Neutrophil (primary cell): ENCODE measurements at regions not wholly inside any gene's neighbourhood (a gene's known extent, or its start where the extent isn't known, plus 50 kb on each side); places are given as distances from the start of the nearest gene placed in this dataset.
A peak's percentile ranks its signal among the peaks of the same experiment; 100 is the strongest.
"Not testable (repeated sequence)": the region's sequence is repeated elsewhere in the genome, so short reads cannot be mapped to it uniquely, and the experiment has no call there.

Source experiments
- H3K27ac ChIP-seq: fragments of 200-600 bp; sonication (generic); 2 replicates; pipeline ENCODE4 v1.5.1; 2016; ENCODE audit warnings: mild to moderate bottlenecking, moderate library complexity
- H3K27me3 ChIP-seq: fragments of 200-600 bp; sonication (generic); 2 replicates; pipeline ENCODE4 v1.6.0; 2016; ENCODE audit warnings: mild to moderate bottlenecking
- H3K36me3 ChIP-seq: fragments of 200-600 bp; sonication (generic); 2 replicates; pipeline ENCODE4 v1.5.1; 2017
- H3K4me1 ChIP-seq, 2 experiments: fragments of 200-600 bp in 1 of 2; sonication (generic) in 1 of 2; 1 replicate in 1 of 2; 2 replicates in 1 of 2; pipeline versions ENCODE4 v1.5.1 to v1.6.1; 2013 to 2016; ENCODE audit warnings: low read depth in 1 of 2, low read length in 1 of 2, mild to moderate bottlenecking in 1 of 2, moderate library complexity in 1 of 2; ENCODE audit not compliant: control insufficient read depth in 1 of 2, insufficient read depth in 1 of 2
- H3K4me3 ChIP-seq, 2 experiments: fragments of 200-600 bp in 1 of 2; sonication (generic) in 1 of 2; 1 replicate in 1 of 2; 2 replicates in 1 of 2; pipeline ENCODE4 v1.5.1; 2013 to 2016; ENCODE audit warnings: low read depth in 1 of 2, low read length in 1 of 2, mild to moderate bottlenecking in 1 of 2, moderate library complexity in 1 of 2
- H3K9me3 ChIP-seq: fragments of 200-600 bp; sonication (generic); 2 replicates; pipeline ENCODE4 v1.5.1; 2016
- TF ChIP-seq, protein P1 (sequence below): fragments of 200-600 bp; sonication (generic); IDR thresholded peaks from 2 replicates; pipeline ENCODE4 v1.5.1; 2016; ENCODE audit warnings: antibody characterized with exemption

DNA sequence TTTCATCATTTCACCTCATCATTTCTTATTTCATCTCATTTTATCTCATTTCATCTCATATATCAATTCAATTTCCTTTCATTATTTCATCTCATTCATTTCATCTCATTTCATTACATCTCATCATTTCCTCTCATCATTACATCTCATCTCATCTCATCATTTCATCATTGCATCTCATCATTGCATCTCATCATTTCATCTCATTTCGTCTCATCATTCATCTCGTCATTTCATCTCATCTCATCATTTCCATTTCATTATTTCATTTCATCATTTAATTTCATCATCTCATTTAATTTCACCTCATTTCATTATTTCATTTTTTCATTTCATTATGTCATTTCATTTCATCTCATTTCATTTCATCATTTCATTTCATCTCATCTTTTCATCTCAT is 168.5 kb upstream of the FAM72C start:
- H3K27me3 ChIP-seq: not testable (repeated sequence)

DNA sequence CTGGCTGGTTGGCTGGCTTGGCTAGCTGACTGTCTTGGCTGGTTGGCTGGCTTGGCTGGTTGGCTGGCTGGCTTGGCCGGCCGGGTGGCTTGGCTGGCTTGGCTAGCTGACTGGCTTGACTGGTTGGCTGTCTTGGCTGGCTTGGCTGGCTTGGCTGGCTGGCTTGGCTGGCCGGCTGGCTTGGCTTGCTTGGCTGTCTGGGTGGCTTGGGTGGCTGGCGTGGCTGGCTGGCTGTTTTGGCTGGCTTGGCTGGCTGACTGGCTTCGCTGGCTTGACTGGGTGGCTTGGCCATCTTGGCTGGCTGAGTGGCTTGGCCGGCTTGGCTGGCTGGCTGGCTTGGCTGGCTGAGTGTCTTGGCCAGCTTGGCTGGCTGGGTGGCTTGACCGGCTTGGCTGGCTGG is 133.2 kb upstream of the FAM72C start:
- H3K9me3 ChIP-seq: peaks cover 16% of the 10 kb centered on the region
- H3K27ac ChIP-seq, H3K4me3 ChIP-seq, H3K4me1 ChIP-seq, H3K36me3 ChIP-seq, H3K27me3 ChIP-seq: not testable (repeated sequence)

More for the DNA sequence above, 168.5 kb upstream of the FAM72C start:
- H3K9me3 ChIP-seq, H3K36me3 ChIP-seq, H3K27ac ChIP-seq, H3K4me3 ChIP-seq, H3K4me1 ChIP-seq: not testable (repeated sequence)

DNA sequence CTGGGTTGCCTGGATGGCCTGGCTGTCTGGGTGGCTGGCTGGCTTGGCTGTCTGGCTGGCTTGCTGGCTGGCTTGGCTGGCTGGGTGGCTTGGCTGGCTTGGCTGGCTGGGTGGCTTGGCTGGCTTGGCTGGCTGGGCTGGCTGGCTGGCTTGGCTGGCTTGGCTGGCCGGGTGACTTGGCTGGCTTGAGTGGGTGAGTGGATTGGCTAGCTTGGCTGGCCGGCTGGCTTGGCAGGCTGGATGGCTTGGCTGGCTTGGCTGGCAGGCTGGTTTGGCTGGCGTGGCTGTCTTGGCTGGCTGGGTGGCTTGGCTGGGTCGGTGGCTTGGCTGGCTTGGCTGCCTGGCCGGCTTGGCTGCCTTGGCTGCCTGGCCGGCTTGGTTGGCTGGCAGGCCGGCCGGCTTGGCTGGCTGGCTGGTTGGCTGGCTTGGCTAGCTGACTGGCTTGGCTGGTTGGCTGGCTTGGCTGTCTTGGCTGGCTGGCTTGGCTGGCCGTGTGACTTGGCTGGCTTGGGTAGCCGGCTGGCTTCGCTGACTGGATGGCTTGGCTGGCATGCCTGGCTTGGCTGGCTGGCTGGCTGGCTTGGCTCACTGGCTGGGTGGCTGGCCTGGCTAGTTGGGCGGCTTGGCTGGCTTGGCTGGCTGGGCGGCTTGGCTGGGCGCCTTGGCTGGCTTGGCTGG is 132.4 kb upstream of the FAM72C start:
- not testable (repeated sequence) for H3K4me3 ChIP-seq, H3K36me3 ChIP-seq, H3K4me1 ChIP-seq, H3K27ac ChIP-seq, H3K27me3 ChIP-seq
- peaks cover 16% of the 10 kb centered on the region for H3K9me3 ChIP-seq

DNA sequence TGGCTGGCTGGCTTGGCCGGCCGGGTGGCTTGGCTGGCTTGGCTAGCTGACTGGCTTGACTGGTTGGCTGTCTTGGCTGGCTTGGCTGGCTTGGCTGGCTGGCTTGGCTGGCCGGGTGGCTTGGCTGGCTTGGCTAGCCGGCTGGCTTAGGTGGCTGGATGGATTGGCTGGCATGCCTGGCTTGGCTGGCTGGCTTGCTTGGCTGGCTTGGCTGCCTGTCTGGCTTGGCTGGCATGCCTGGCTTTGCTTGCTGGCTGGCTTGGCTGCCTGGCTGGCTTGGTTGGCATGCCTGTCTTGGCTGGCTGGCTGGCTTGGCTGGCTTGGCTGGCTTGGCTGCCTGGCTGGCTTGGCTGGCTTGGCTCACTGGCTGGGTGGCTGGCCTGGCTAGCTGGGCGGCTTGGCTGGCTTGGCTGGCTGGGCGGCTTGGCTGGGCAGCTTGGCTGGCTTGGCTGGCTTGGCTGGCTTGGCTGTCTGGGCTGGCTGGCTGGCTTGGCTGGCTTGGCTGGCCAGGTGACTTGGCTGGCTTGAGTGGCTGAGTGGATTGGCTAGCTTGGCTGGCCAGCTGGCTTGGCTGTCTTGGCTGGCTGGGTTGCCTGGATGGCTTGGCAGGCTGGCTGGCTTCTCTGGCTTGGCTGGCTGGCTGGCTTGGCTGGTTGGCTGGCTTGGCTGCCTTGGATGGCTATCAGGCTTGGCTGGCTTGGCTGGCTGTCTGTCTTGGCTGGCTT is 131.5 kb upstream of the FAM72C start:
- not testable (repeated sequence) for H3K27me3 ChIP-seq, H3K36me3 ChIP-seq, H3K4me1 ChIP-seq, H3K4me3 ChIP-seq, H3K27ac ChIP-seq
- TF ChIP-seq, protein P1, sequence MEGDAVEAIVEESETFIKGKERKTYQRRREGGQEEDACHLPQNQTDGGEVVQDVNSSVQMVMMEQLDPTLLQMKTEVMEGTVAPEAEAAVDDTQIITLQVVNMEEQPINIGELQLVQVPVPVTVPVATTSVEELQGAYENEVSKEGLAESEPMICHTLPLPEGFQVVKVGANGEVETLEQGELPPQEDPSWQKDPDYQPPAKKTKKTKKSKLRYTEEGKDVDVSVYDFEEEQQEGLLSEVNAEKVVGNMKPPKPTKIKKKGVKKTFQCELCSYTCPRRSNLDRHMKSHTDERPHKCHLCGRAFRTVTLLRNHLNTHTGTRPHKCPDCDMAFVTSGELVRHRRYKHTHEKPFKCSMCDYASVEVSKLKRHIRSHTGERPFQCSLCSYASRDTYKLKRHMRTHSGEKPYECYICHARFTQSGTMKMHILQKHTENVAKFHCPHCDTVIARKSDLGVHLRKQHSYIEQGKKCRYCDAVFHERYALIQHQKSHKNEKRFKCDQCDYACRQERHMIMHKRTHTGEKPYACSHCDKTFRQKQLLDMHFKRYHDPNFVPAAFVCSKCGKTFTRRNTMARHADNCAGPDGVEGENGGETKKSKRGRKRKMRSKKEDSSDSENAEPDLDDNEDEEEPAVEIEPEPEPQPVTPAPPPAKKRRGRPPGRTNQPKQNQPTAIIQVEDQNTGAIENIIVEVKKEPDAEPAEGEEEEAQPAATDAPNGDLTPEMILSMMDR: peak; percentile 8
- H3K9me3 ChIP-seq: peaks cover 16% of the 10 kb centered on the region

DNA sequence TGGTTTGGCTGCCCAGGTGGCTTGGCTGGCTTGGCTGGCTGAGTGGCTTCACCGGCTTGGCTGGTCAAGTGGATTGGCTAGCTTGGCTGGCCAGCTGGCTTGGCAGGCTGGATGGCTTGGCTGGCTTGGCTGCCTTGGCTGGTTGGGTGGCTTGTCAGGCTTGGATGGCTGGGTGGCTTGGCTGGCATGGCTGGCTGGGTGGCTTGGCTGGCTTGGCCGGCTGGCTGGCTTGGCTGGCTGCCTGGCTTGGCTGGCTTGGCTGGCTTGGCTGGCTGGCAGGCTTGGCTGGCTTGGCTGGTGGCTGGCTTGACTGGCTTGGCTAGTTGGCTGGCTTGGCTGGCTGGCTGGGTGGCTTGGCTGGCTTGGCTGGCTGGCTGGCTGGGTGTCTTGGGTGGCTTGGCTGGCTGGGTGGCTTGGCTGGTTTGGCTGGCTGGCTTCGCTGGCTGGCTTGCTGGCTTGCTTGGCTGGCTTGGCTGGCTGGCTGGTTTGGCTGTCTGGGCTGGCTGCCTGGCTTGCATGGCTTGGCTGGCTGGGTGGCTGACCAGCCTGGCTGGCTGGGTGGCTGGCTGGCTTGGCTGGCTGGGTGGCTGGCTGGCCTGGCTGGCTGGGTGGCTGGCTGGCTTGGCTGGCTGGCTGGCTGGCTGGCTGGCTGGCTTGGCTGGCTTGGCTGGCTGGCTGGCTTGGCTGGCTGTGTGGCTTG is 130.4 kb upstream of the FAM72C start:
- H3K27me3 ChIP-seq, H3K4me3 ChIP-seq, H3K36me3 ChIP-seq, H3K4me1 ChIP-seq, H3K27ac ChIP-seq: not testable (repeated sequence)
- H3K9me3 ChIP-seq: peaks cover 16% of the 10 kb centered on the region

DNA sequence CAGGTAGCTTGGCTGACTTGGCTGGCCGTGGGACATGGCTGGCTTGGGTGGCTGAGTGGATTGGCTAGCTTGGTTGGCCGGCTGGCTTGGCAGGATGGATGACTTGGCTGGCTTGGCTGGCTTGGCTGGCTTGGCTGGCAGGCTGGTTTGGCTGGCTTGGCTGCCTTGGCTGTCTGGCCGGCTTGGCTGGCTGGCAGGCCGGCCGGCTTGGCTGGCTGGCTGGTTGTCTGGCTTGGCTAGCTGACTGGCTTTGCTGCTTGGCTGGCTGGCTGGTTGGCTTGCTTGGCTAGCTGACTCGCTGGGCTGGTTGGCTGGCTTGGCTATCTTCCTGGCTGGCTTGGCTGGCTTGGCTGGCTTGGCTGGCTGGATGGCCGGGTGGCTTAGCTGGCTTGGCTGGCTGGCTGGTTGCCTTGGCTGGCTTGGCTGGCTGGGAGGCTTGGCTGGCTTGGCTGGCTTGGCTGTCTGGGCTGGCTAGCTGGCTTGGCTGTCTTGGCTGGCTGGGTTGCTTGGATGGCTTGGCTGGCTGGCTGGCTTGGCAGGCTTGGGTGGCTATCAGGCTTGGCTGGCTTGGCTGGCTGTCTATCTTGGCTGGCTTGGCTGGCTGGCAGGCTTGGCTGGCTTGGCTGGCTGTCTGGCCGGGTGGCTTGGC is 129.7 kb upstream of the FAM72C start:
- peaks cover 4% of the 10 kb centered on the region for H3K36me3 ChIP-seq
- no peaks in the 10 kb centered on the region for H3K27me3 ChIP-seq
- no peaks in the 10 kb centered on the region for H3K4me1 ChIP-seq
- H3K27ac ChIP-seq: no peak overlapping the region
- H3K4me3 ChIP-seq: no peak overlapping the region
- TF ChIP-seq, protein P1: no peak
- H3K9me3 ChIP-seq: peaks cover 16% of the 10 kb centered on the region

DNA sequence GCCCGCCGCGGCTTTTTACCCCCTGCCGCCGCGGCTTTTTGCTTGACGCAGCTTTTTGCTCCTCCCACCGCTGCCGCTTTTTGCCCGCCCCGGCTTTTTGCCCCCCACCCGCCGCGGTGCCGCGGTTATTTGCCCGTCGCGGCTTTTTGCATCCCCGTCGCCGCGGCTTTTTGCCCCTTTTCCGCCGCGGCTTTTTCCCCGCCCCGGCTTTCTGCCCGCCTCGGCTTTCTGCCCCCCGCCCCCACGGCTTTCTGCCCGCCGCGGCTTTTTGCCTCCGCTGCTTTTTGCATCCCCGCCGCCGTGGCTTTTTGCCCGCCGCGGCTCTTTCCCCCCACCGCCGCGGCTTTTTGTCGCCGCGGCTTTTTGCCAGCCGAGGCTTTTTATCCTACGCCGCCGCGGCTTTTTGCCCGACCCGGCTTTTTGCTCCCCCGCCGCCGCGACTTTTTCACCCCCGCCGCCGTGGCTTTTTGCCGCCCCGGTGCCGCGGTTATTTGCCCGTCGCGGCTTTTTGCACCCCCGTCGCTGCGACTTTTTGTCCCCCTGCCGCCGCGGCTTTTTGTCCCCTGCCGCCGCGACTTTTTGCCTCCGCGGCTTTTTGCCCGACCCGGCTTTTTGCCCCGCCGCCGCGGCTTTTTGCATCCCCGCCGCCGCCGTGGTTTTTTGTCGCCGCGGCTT is 105.5 kb upstream of the FAM72C start:
- Histone ChIP-seq H3K4me3 (peak overlapping the region; percentile 39 to 57), H3K27me3 (peaks cover 15% of the 10 kb centered on the region)
- H3K4me1 ChIP-seq, H3K36me3 ChIP-seq, H3K9me3 ChIP-seq, H3K27ac ChIP-seq: not testable (repeated sequence)

DNA sequence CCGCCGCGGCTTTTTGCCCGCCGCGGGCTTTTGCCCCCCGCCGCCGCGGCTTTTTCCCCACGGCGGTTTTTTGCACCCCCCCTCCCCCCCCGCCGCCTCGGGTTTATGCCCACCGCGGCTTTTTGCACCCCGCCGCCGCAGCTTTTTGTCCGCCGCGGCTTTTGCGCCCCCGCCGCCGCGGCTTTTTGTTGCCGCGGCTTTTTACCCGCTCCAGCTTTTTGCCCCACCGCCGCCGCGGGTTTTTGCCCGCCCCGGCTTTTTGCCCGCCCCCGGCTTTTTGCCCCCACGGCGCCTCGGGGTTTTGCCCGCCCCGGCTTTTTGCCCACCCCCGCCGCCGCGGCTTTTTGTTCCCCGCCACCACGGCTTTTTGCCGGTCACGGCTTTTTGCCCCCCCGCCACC is 104.9 kb upstream of the FAM72C start:
- not testable (repeated sequence) for H3K4me3 ChIP-seq, H3K9me3 ChIP-seq, H3K4me1 ChIP-seq, H3K36me3 ChIP-seq, H3K27ac ChIP-seq
- H3K27me3 ChIP-seq: peaks cover 15% of the 10 kb centered on the region

DNA sequence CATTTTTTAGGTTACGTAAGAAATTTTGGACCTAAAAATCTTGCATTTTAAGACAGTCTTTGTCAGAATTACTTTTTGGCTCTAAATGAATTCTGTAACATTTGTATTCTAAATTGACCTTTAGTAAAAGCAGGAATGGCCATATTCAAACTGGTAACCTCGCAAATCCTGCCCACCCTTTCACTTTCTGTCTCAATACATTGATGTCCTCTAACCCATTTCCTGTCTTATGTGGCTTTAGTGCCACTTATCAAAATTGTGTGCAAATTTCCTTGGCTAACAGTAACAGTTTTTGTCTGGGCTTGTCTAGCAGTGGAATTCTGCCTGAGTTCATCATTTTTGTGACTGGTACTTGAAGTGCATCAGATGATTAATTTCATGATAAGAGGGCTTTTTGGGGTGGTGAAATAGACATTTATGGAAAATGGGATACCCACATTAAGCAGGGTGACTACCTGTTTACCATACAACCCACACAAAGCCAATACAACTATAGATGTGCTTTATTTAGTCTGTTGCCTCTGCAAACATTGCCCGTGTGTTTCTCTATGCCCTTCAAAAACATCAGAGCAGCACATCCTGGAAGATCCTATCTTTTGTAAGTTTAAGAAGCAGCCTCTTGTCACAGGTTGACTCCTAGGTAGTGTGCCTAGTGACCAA is 98.7 kb upstream of the FAM72C start:
- H3K36me3 ChIP-seq, H3K4me1 ChIP-seq, H3K9me3 ChIP-seq, H3K4me3 ChIP-seq, H3K27me3 ChIP-seq, H3K27ac ChIP-seq: not testable (repeated sequence)

DNA sequence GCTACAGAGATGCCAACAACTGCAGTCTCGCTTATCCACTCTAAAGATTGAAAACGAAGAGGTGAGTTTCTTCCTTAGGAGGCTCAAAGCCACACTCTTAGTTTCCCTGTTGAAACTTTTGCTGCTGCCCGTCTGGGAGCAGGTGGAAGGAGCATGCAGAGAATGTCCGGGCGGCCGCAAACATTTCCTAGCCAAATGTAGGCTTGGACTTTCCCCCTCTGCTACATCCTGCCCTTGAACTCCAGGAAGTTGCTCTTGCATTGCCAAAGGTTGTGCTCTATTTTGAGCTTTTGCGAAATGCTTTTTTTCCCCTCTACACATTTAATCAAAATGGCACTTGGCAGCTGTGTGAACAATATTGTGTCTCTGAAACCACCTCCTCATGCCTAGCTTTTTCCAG is 95.3 kb upstream of the FAM72C start:
- H3K27ac ChIP-seq, H3K4me1 ChIP-seq, H3K9me3 ChIP-seq, H3K36me3 ChIP-seq, H3K27me3 ChIP-seq, H3K4me3 ChIP-seq: not testable (repeated sequence)
